ENCODE measurements at regions not wholly inside any gene's neighbourhood (a gene's known extent, or its start where the extent isn't known, plus 50 kb on each side); places are given as distances from the start of the nearest gene placed in this dataset.

GRCh38 chr10:28219251-28219650, 83.6 kb downstream of the MPP7 start:
- DNase-seq: peak; percentile 64
- H3K27ac ChIP-seq: peak overlapping the region; percentile 18
- H3K36me3 ChIP-seq (replicated peaks): no peaks in the 10 kb centered on the region
- in situ Hi-C loops (cut with HindIII; ENCODE audit: low pct_ligation_motif_present, low sequenced_read_pairs): no loop called here
- H3K27me3 ChIP-seq (replicated peaks): no peaks in the 10 kb centered on the region
- TF ChIP-seq CTCF (IDR thresholded peaks at IDR 0.05; ENCODE audit: low read depth, low read length, missing control alignments): no peak
- no peak overlapping the region for H3K4me3 ChIP-seq (ENCODE audit: low read depth, low read length)

- Histone ChIP-seq H3K27ac (peak overlapping the region; percentile 11), H3K27me3 (replicated peaks) (no peaks in the 10 kb centered on the region), H3K4me3 (ENCODE audit: low read depth, low read length) (no peak overlapping the region), H3K36me3 (replicated peaks) (no peaks in the 10 kb centered on the region)
- DNase-seq: peak; percentile 68
- in situ Hi-C loops (cut with HindIII; ENCODE audit: low pct_ligation_motif_present, low sequenced_read_pairs): no loop called here
- TF ChIP-seq CTCF (IDR thresholded peaks at IDR 0.05; ENCODE audit: low read depth, low read length, missing control alignments): no peak
Observed at GRCh38 chr10:28217848-28218247, 85.0 kb downstream of the MPP7 start.

- no peak for TF ChIP-seq CTCF (IDR thresholded peaks at IDR 0.05; ENCODE audit: low read depth, low read length, missing control alignments)
- H3K27me3 ChIP-seq (replicated peaks): no peaks in the 10 kb centered on the region
- no peak for DNase-seq
- in situ Hi-C loops (cut with HindIII; ENCODE audit: low pct_ligation_motif_present, low sequenced_read_pairs): no loop called here
- H3K4me3 ChIP-seq (ENCODE audit: low read depth, low read length): no peak overlapping the region
- H3K36me3 ChIP-seq (replicated peaks): no peaks in the 10 kb centered on the region
- no peak overlapping the region for H3K27ac ChIP-seq
Observed at GRCh38 chr10:28215930-28216329, 86.9 kb downstream of the MPP7 start.

- Histone ChIP-seq H3K36me3 (replicated peaks) (no peaks in the 10 kb centered on the region), H3K27me3 (replicated peaks) (no peaks in the 10 kb centered on the region), H3K4me3 (ENCODE audit: low read depth, low read length) (no peak overlapping the region), H3K27ac (no peak overlapping the region)
- in situ Hi-C loops (cut with HindIII; ENCODE audit: low pct_ligation_motif_present, low sequenced_read_pairs): no loop called here
- no peak for DNase-seq
- no peak for TF ChIP-seq CTCF (IDR thresholded peaks at IDR 0.05; ENCODE audit: low read depth, low read length, missing control alignments)
Observed at GRCh38 chr10:28214219-28214618, 88.6 kb downstream of the MPP7 start.

GRCh38 chr10:28211759-28212158, 91.1 kb downstream of the MPP7 start:
- TF ChIP-seq CTCF (IDR thresholded peaks at IDR 0.05; ENCODE audit: low read depth, low read length, missing control alignments): no peak
- no peak for DNase-seq

GRCh38 chr10:28207799-28208198, 95.1 kb downstream of the MPP7 start:
- no peak for DNase-seq
- Histone ChIP-seq H3K4me3 (ENCODE audit: low read depth, low read length) (no peak overlapping the region), H3K36me3 (replicated peaks) (no peaks in the 10 kb centered on the region), H3K27ac (no peak overlapping the region), H3K27me3 (replicated peaks) (no peaks in the 10 kb centered on the region)
- in situ Hi-C loops (cut with HindIII; ENCODE audit: low pct_ligation_motif_present, low sequenced_read_pairs): no loop called here
- no peak for TF ChIP-seq CTCF (IDR thresholded peaks at IDR 0.05; ENCODE audit: low read depth, low read length, missing control alignments)

More at GRCh38 chr10:28211759-28212158, 91.1 kb downstream of the MPP7 start:
- in situ Hi-C loops (cut with HindIII; ENCODE audit: low pct_ligation_motif_present, low sequenced_read_pairs): no loop called here
- H3K4me3 ChIP-seq (ENCODE audit: low read depth, low read length): no peak overlapping the region
- no peaks in the 10 kb centered on the region for H3K36me3 ChIP-seq (replicated peaks)
- H3K27me3 ChIP-seq (replicated peaks): no peaks in the 10 kb centered on the region
- H3K27ac ChIP-seq: no peak overlapping the region
